ENCODE measurements at regions not wholly inside any gene's neighbourhood (a gene's known extent, or its start where the extent isn't known, plus 50 kb on each side); places are given as distances from the start of the nearest gene placed in this dataset.

GRCh38 chr9:3698076-3698475 is 172.3 kb upstream of the RFX3 start:
- Histone ChIP-seq H3K27ac (ENCODE audit: extremely low read length, insufficient read depth, low read length) (no peak overlapping the region), H3K4me1 (ENCODE audit: insufficient read depth, low read length) (no peaks in the 10 kb centered on the region), H3K9ac (ENCODE audit: insufficient read depth, low read depth, low read length) (no peak overlapping the region), H3K9me3 (ENCODE audit: low read length) (no peaks in the 10 kb centered on the region), H3K79me2 (ENCODE audit: insufficient read depth, low read length) (no peaks in the 10 kb centered on the region), H3K4me2 (ENCODE audit: low read depth, low read length) (no peak overlapping the region), H4K20me1 (ENCODE audit: insufficient read depth, low read length) (no peaks in the 10 kb centered on the region), H3K4me3 (replicated peaks in 1 of 3; ENCODE audit: insufficient read depth in 1 of 3, low read depth in 2 of 3, low read length in 3 of 3) (no peak overlapping the region), H3K36me3 (replicated peaks in 1 of 2; ENCODE audit: control insufficient read depth in 1 of 2, insufficient read depth in 2 of 2, low read length in 2 of 2) (no peaks in the 10 kb centered on the region), H2AFZ (ENCODE audit: low read length) (no peak overlapping the region), H3K27me3 (ENCODE audit: control insufficient read depth in 1 of 2, insufficient read depth in 2 of 2, low read length in 2 of 2) (no peaks in the 10 kb centered on the region)
- FAIRE-seq (no peak), DNase-seq (ENCODE audit: low spot score) (no peak), ATAC-seq (no peak)
- in situ Hi-C loops (cut with HindIII; ENCODE audit: extremely low pct_ligation_motif_present, low pct_unique_long_range_greater_than_20kb) (no loop called here), intact Hi-C loops (cut with micrococcal nuclease; ENCODE audit: unreplicated experiment) (no loop called here)
- CTCF ChIA-PET (ENCODE audit: low intra/inter-chr PET ratio, low total read pairs): no interaction called here
- POLR2A ChIA-PET: no interaction called here
- WGBS (ENCODE audit: low lambda C conversion rate): 30% methylated on average over 3 of the region's 3 CpGs
- no TSS peak for BruUV-seq (replicated peaks)
- TF ChIP-seq ZNF646 (CRISPR knock-in tag; IDR thresholded peaks at IDR 0.05) (no peak), ATRX (CRISPR knock-in tag; IDR thresholded peaks at IDR 0.05; ENCODE audit: borderline replicate concordance) (no peak), HNF1A (IDR thresholded peaks at IDR 0.05; ENCODE audit: low read depth) (no peak), HNF1A (CRISPR knock-in tag; IDR thresholded peaks at IDR 0.05; ENCODE audit: borderline replicate concordance) (no peak), FLYWCH1 (CRISPR knock-in tag; IDR thresholded peaks at IDR 0.05) (no peak), ZBTB26 (CRISPR knock-in tag; IDR thresholded peaks at IDR 0.05; ENCODE audit: borderline replicate concordance) (no peak), PRDM15 (CRISPR knock-in tag; IDR thresholded peaks at IDR 0.05) (no peak), SALL1 (CRISPR knock-in tag; IDR thresholded peaks at IDR 0.05) (no peak), GTF3A (CRISPR knock-in tag; conservative IDR thresholded peaks at IDR 0.05) (no peak)

All from HepG2 (cell line).